Natural killer cell (primary cell): ENCODE measurements at regions not wholly inside any gene's neighbourhood (a gene's known extent, or its start where the extent isn't known, plus 50 kb on each side); places are given as distances from the start of the nearest gene placed in this dataset.

ENCODE experiments used
- ATAC-seq, 3 donors: fragments of 150-1000 bp in 2 of 3; fragments of 200-7000 bp in 1 of 3; cut with Tn5 transposase; 1 replicate in 1 of 3; 2 replicates in 2 of 3; pipeline ENCODE4 v1.10.0; 2021; ENCODE audit warnings: mild to moderate bottlenecking in 2 of 3, moderate library complexity in 2 of 3
- DNase-seq, 2 donors: peaks; one replicate each; pipeline versions ENCODE4 v3.0.0 to v3.0.0-alpha.2; 2013 to 2021; ENCODE audit warnings: mixed read lengths in 1 of 2
- H3K27ac ChIP-seq: one replicate; pipeline ENCODE4 v1.5.1; 2013; ENCODE audit warnings: mild to moderate bottlenecking, low read length
- H3K27me3 ChIP-seq: one replicate; pipeline ENCODE4 v1.6.1; 2013; ENCODE audit warnings: low read length; ENCODE audit not compliant: control insufficient read depth, insufficient read depth
- H3K36me3 ChIP-seq: one replicate; pipeline ENCODE4 v1.6.1; 2013; ENCODE audit warnings: low read length; ENCODE audit not compliant: control insufficient read depth, insufficient read depth
- H3K4me1 ChIP-seq: one replicate; pipeline ENCODE4 v1.6.1; 2013; ENCODE audit warnings: low read length; ENCODE audit not compliant: control insufficient read depth, insufficient read depth
- H3K4me3 ChIP-seq: one replicate; pipeline ENCODE4 v1.5.1; 2013; ENCODE audit warnings: low read length
- H3K9me3 ChIP-seq: one replicate; pipeline ENCODE4 v1.6.1; 2013; ENCODE audit warnings: low read length; ENCODE audit not compliant: control insufficient read depth, insufficient read depth
- H3K27ac Mint-ChIP-seq, 2 donors: one replicate each; pipeline ENCODE4 v1.8.0; 2022; ENCODE audit warnings: mild to moderate bottlenecking in 2 of 2, mixed read lengths in 2 of 2, moderate library complexity in 1 of 2
- H3K27me3 Mint-ChIP-seq, 2 donors: one replicate each; pipeline ENCODE4 v1.8.0; 2022; ENCODE audit warnings: low read depth in 2 of 2, mixed read lengths in 2 of 2
- H3K36me3 Mint-ChIP-seq: one replicate; pipeline ENCODE4 v1.8.0; 2022; ENCODE audit warnings: mixed read lengths
- H3K4me1 Mint-ChIP-seq, 2 donors: one replicate each; pipeline ENCODE4 v1.8.0; 2022; ENCODE audit warnings: mixed read lengths in 2 of 2
- H3K4me3 Mint-ChIP-seq: one replicate; pipeline ENCODE4 v1.8.0; 2022; ENCODE audit warnings: mild to moderate bottlenecking, moderate library complexity, mixed read lengths
- H3K9me3 Mint-ChIP-seq, 2 donors: one replicate each; pipeline ENCODE4 v1.8.0; 2022; ENCODE audit warnings: mixed read lengths in 2 of 2
- WGBS: methylation state at CpG from one replicate; pipeline ENCODE4 v1.1.7; 2013; ENCODE audit warnings: missing lambda C conversion rate; ENCODE audit not compliant: insufficient coverage; 5-methylcytosine and 5-hydroxymethylcytosine counted together
- intact Hi-C: fragments of 100-400 bp; cut with micrococcal nuclease; formaldehyde crosslinking; loops from one replicate; pipeline ENCODE4 v1.14.2; 2022
- TF ChIP-seq, protein P1 (sequence below): fragments of 200-600 bp; IDR thresholded peaks from one replicate; pipeline ENCODE4 v1.8.0; 2022; ENCODE audit warnings: antibody characterized with exemption

DNA sequence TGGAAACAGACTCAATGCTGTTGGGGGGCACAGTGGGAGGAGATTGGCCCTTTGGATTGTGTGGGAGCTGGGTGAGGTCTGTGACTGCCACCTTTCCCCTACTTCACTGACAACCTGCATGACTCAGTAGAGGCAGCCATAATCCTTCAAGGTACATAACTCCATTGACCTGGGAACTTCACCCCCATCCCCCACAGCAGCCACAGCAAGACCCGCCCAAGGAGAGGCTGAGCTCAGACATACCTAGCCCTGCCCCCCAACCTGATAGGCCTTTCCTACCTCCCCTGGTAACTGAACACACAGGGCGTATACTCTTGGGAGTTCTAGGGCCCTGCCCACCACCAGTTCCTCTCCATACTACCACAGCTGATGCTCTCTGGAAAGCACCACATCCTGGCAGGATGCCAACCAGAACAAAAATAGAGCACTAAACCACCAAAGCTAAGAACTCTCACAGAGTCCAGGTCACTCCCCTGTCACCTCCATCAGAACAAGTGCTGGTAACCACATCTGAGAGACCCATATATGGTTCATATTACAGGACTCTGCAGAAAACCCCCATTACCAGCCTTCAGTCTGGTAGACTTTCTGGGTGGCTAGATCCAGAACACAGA, 703.9 kb downstream of the FSCB start:
- TF ChIP-seq, protein P1, sequence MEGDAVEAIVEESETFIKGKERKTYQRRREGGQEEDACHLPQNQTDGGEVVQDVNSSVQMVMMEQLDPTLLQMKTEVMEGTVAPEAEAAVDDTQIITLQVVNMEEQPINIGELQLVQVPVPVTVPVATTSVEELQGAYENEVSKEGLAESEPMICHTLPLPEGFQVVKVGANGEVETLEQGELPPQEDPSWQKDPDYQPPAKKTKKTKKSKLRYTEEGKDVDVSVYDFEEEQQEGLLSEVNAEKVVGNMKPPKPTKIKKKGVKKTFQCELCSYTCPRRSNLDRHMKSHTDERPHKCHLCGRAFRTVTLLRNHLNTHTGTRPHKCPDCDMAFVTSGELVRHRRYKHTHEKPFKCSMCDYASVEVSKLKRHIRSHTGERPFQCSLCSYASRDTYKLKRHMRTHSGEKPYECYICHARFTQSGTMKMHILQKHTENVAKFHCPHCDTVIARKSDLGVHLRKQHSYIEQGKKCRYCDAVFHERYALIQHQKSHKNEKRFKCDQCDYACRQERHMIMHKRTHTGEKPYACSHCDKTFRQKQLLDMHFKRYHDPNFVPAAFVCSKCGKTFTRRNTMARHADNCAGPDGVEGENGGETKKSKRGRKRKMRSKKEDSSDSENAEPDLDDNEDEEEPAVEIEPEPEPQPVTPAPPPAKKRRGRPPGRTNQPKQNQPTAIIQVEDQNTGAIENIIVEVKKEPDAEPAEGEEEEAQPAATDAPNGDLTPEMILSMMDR = no peak
- Histone ChIP-seq H3K27ac (no peak overlapping the region), H3K4me3 (no peak overlapping the region), H3K9me3 (peaks cover 7% of the 10 kb centered on the region), H3K4me1 (peaks cover 5% of the 10 kb centered on the region), H3K36me3 (no peaks in the 10 kb centered on the region), H3K27me3 (no peaks in the 10 kb centered on the region)
- Mint-ChIP-seq H3K27ac (peak overlapping the region; percentile 52 to 59), H3K9me3 (peaks cover 8 to 13% of the 10 kb centered on the region in 2 donors), H3K4me1 (peaks cover 20 to 23% of the 10 kb centered on the region in 2 donors), H3K4me3 (no peak overlapping the region), H3K36me3 (peaks cover 9% of the 10 kb centered on the region), H3K27me3 (no peaks in the 10 kb centered on the region)
- 55% methylated on average over 2 of the region's 2 CpGs for WGBS
- ATAC-seq = peak; percentile 44 to 90 (median 88)
- intact Hi-C loops = no loop called here
- peak in 1 of 2 donors; percentile 2 for DNase-seq

DNA sequence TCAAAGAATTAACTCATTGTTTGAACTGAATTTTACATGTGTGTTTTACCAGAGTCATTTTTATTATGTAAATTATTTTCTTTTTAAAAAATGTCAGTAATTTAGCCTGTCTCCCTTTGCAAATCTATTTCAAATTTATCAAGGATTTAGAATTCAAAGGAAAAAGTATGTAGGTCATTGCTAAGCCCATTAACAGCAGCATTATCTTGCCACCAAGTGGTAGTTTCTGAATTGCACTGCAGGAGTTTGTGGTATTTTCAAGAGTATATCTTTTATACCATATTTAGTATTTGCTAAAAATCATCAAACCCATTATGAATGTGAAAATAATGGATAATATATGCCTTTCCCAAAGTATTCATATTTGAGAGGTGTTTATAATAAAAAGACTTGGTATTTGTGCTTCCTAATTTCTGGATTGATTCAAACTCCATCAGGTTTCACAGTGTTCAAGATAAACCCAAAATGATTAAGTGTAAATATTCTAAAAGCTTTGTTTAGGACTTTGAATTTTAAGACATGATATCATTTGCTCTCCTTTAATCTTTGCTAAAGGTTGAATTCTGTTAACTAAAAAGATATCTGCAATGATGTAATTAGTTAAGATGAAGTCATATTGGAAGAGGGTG, 711.4 kb downstream of the FSCB start:
- no peak for DNase-seq
- Mint-ChIP-seq H3K4me3 (no peak overlapping the region), H3K27me3 (no peaks in the 10 kb centered on the region), H3K4me1 (no peaks in the 10 kb centered on the region), H3K27ac (no peak overlapping the region), H3K9me3 (peaks cover 2 to 7% of the 10 kb centered on the region in 2 donors), H3K36me3 (no peaks in the 10 kb centered on the region)
- Histone ChIP-seq H3K9me3 (no peaks in the 10 kb centered on the region), H3K4me3 (no peak overlapping the region), H3K4me1 (no peaks in the 10 kb centered on the region), H3K36me3 (no peaks in the 10 kb centered on the region), H3K27me3 (no peaks in the 10 kb centered on the region), H3K27ac (no peak overlapping the region)
- ATAC-seq = no peak
- intact Hi-C loops = no loop called here
- TF ChIP-seq, protein P1 = no peak

DNA sequence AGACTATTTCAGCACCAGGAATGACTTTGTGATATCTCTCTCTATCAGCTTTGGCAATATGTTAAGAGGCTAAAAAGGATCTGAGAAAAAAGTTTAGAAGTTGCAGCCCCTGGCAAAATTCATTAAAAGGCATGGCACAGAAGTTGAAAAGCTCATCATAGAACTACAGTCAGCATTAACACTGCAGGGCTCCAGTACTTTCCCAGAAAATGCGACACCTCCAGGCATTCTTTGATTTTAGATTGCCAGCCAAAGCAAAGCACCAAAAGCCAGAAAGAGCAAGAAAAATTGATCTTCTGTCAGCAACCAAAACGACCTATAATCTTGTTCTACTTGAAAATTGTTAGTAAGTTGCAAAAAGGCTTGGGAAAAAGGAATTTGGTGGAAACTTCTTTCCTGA, 713.5 kb downstream of the FSCB start:
- H3K27me3 ChIP-seq = no peaks in the 10 kb centered on the region
- H3K4me1 Mint-ChIP-seq = no peaks in the 10 kb centered on the region
- ATAC-seq = no peak
- TF ChIP-seq, protein P1 = no peak
- no peak overlapping the region for H3K27ac ChIP-seq
- 100% methylated on average over 1 of the region's 2 CpGs for WGBS
- H3K36me3 Mint-ChIP-seq = no peaks in the 10 kb centered on the region
- no peak overlapping the region for H3K27ac Mint-ChIP-seq
- H3K4me1 ChIP-seq = no peaks in the 10 kb centered on the region
- no peaks in the 10 kb centered on the region for H3K9me3 ChIP-seq
- DNase-seq = no peak
- no peaks in the 10 kb centered on the region for H3K36me3 ChIP-seq
- no peaks in the 10 kb centered on the region for H3K27me3 Mint-ChIP-seq
- peaks cover 2 to 6% of the 10 kb centered on the region in 2 donors for H3K9me3 Mint-ChIP-seq
- intact Hi-C loops = no loop called here
- no peak overlapping the region for H3K4me3 ChIP-seq
- H3K4me3 Mint-ChIP-seq = no peak overlapping the region

DNA sequence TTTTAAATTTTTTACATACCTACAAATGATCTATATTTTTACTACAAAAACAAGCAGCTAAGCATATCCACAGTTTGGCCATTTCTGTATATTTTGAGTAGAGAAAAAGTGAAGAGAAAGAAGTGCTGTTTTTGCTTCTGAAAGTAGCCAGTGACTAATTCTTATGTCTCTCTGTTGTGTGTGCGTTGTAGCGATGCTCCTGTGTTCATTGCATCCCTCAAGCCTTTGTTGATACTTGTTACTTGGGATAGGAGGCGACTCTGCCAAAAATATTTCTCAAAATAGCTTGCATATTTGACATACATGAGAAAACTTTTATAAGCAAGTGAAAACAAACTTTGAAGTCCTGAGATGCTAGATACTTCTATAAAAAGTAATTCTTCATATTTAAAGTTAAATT, 714.1 kb downstream of the FSCB start:
- no peaks in the 10 kb centered on the region for H3K27me3 ChIP-seq

More for the DNA sequence above, 714.1 kb downstream of the FSCB start:
- WGBS = 84% methylated on average over 2 of the region's 3 CpGs
- no peak overlapping the region for H3K27ac Mint-ChIP-seq
- intact Hi-C loops = no loop called here
- H3K9me3 ChIP-seq = no peaks in the 10 kb centered on the region
- no peaks in the 10 kb centered on the region for H3K4me1 ChIP-seq
- H3K9me3 Mint-ChIP-seq = peaks cover 2 to 6% of the 10 kb centered on the region in 2 donors
- no peak overlapping the region for H3K4me3 ChIP-seq
- no peak overlapping the region for H3K27ac ChIP-seq
- no peaks in the 10 kb centered on the region for H3K36me3 Mint-ChIP-seq
- no peaks in the 10 kb centered on the region for H3K36me3 ChIP-seq
- H3K27me3 Mint-ChIP-seq = no peaks in the 10 kb centered on the region
- DNase-seq = no peak
- H3K4me3 Mint-ChIP-seq = no peak overlapping the region
- TF ChIP-seq, protein P1 = no peak
- no peaks in the 10 kb centered on the region for H3K4me1 Mint-ChIP-seq
- ATAC-seq = no peak
